IMR-90 (cell line): ENCODE measurements at regions not wholly inside any gene's neighbourhood (a gene's known extent, or its start where the extent isn't known, plus 50 kb on each side); places are given as distances from the start of the nearest gene placed in this dataset.

Experiments used
- ATAC-seq: fragments of 200-7000 bp; cut with Tn5 transposase; 2 replicates; pipeline ENCODE4 v1.9.1; 2020; ENCODE audit warnings: low read depth, mild to moderate bottlenecking, moderate library complexity
- BruUV-seq: library from RNA; stranded (reverse); fragments of 400-500 nt; replicated peaks from 2 replicates; lab custom pipeline; 2021; lab: Mats Ljungman, UMichigan
- CTCF ChIA-PET: fragments of 300-600 bp; formaldehyde crosslinking; extraction: SDS; loops from one replicate; lab custom pipeline; 2021; ENCODE audit warnings: antibody characterized with exemption; lab: Yijun Ruan, JAX
- POLR2A ChIA-PET: fragments of 300-600 bp; sonication (Branson Sonifier 250); formaldehyde crosslinking; loops from one replicate; lab custom pipeline; 2022; ENCODE audit warnings: antibody characterized with exemption; ENCODE audit not compliant: unreplicated experiment; lab: Charles Lee
- DNase-seq: peaks from one replicate; pipeline ENCODE4 v3.0.0; 2013
- H2AFZ ChIP-seq: replicated peaks from 2 replicates; pipeline ENCODE3; 2013; ENCODE audit warnings: low read length, mild to moderate bottlenecking; ENCODE audit not compliant: poor library complexity
- H2AK5ac ChIP-seq: 2 replicates; pipeline ENCODE4 v1.6.1; 2013; ENCODE audit warnings: low read depth, low read length, inconsistent platforms
- H2AK9ac ChIP-seq: replicated peaks from 2 replicates; pipeline ENCODE3; 2013; ENCODE audit warnings: mild to moderate bottlenecking, low read depth, low read length, moderate library complexity; ENCODE audit not compliant: poor library complexity
- H2BK120ac ChIP-seq: 2 replicates; pipeline ENCODE4 v1.6.1; 2013; ENCODE audit warnings: low read depth, low read length, inconsistent platforms
- H2BK15ac ChIP-seq: 3 replicates; pipeline ENCODE4 v1.6.1; 2013; ENCODE audit warnings: low read depth, low read length, inconsistent platforms
- H2BK20ac ChIP-seq: 2 replicates; pipeline ENCODE4 v1.6.1; 2013; ENCODE audit warnings: low read depth, mild to moderate bottlenecking, inconsistent platforms, low read length, moderate library complexity
- H2BK5ac ChIP-seq: 2 replicates; pipeline ENCODE4 v1.6.1; 2013; ENCODE audit warnings: mild to moderate bottlenecking, low read depth, low read length, inconsistent platforms; ENCODE audit not compliant: poor library complexity, severe bottlenecking
- H3K14ac ChIP-seq: replicated peaks from 2 replicates; pipeline ENCODE4 v1.6.1; 2013; ENCODE audit warnings: low read depth, low read length, inconsistent platforms
- H3K18ac ChIP-seq: 2 replicates; pipeline ENCODE4 v1.6.1; 2013; ENCODE audit warnings: low read depth, low read length, control low read depth
- H3K23ac ChIP-seq: 2 replicates; pipeline ENCODE4 v1.6.1; 2013; ENCODE audit warnings: low read depth, low read length, inconsistent platforms
- H3K27ac ChIP-seq: 2 replicates; pipeline ENCODE4 v1.5.1; 2013; ENCODE audit warnings: mild to moderate bottlenecking, control low read depth, low read length; ENCODE audit not compliant: insufficient read depth
- H3K27me3 ChIP-seq: 2 replicates; pipeline ENCODE4 v1.6.1; 2013; ENCODE audit warnings: low read length; ENCODE audit not compliant: control insufficient read depth, insufficient read depth
- H3K36me3 ChIP-seq: 2 replicates; pipeline ENCODE4 v1.6.1; 2013; ENCODE audit warnings: low read length, mixed read lengths; ENCODE audit not compliant: control insufficient read depth, insufficient read depth
- H3K4ac ChIP-seq: 2 replicates; pipeline ENCODE4 v1.6.1; 2013; ENCODE audit warnings: low read depth, low read length, inconsistent platforms
- H3K4me1 ChIP-seq: 2 replicates; pipeline ENCODE4 v1.6.1; 2013; ENCODE audit warnings: low read length, mixed read lengths; ENCODE audit not compliant: control insufficient read depth, insufficient read depth
- H3K4me2 ChIP-seq: 2 replicates; pipeline ENCODE4 v1.6.1; 2013; ENCODE audit warnings: low read depth, mild to moderate bottlenecking, control low read depth, low read length, moderate library complexity
- H3K4me3 ChIP-seq: 2 replicates; pipeline ENCODE4 v1.5.1; 2013; ENCODE audit warnings: low read depth, mild to moderate bottlenecking, control low read depth, low read length, moderate library complexity; ENCODE audit not compliant: insufficient read depth
- H3K56ac ChIP-seq: 2 replicates; pipeline ENCODE4 v1.6.1; 2013; ENCODE audit warnings: low read length, inconsistent platforms; ENCODE audit not compliant: insufficient read depth; ENCODE audit errors: extremely low read depth
- H3K79me1 ChIP-seq, 2 experiments: 2 replicates each; pipeline ENCODE4 v1.6.1; 2013; ENCODE audit warnings: low read length in 2 of 2, inconsistent platforms in 1 of 2, low read depth in 1 of 2
- H3K9ac ChIP-seq: 2 replicates; pipeline ENCODE4 v1.6.1; 2013; ENCODE audit warnings: low read depth, low read length, control low read depth
- H3K9me1 ChIP-seq: 2 replicates; pipeline ENCODE4 v1.6.1; 2013; ENCODE audit warnings: low read length, inconsistent platforms; ENCODE audit not compliant: insufficient read depth
- H3K9me3 ChIP-seq: 2 replicates; pipeline ENCODE4 v1.6.1; 2013; ENCODE audit warnings: low read length; ENCODE audit not compliant: control insufficient read depth, insufficient read depth
- H4K20me1 ChIP-seq: 2 replicates; pipeline ENCODE4 v1.6.1; 2013; ENCODE audit warnings: low read length, inconsistent platforms; ENCODE audit not compliant: insufficient read depth
- H4K5ac ChIP-seq: 2 replicates; pipeline ENCODE4 v1.6.1; 2013; ENCODE audit warnings: mild to moderate bottlenecking, low read depth, low read length, control low read depth
- H4K8ac ChIP-seq, 2 experiments: 2 replicates each; pipeline ENCODE4 v1.6.1; 2013; ENCODE audit warnings: low read depth in 2 of 2, low read length in 2 of 2, control low read depth in 1 of 2, inconsistent platforms in 1 of 2
- H4K91ac ChIP-seq: 2 replicates; pipeline ENCODE4 v1.6.1; 2013; ENCODE audit warnings: low read depth, low read length, inconsistent platforms; ENCODE audit not compliant: insufficient read depth
- BHLHE40 ChIP-seq: fragments of 150-350 bp; IDR thresholded peaks from 2 replicates; pipeline ENCODE4 v1.6.1; 2016; ENCODE audit warnings: mild to moderate bottlenecking, low read depth, low read length
- CEBPB ChIP-seq: IDR thresholded peaks from 2 replicates; pipeline ENCODE4 v1.6.1; 2012; ENCODE audit warnings: low read depth, low read length, improper control_type of control experiment
- CHD1 ChIP-seq: IDR thresholded peaks from 2 replicates; pipeline ENCODE4 v1.6.1; 2012; ENCODE audit warnings: low read depth, low read length, improper control_type of control experiment
- FOS ChIP-seq: fragments of 150-350 bp; IDR thresholded peaks from 2 replicates; pipeline ENCODE4 v1.6.1; 2016; ENCODE audit warnings: low read depth, low read length
- MAZ ChIP-seq: IDR thresholded peaks from 2 replicates; pipeline ENCODE4 v1.6.1; 2012; ENCODE audit warnings: low read depth, mild to moderate bottlenecking, low read length, improper control_type of control experiment, moderate library complexity, borderline replicate concordance
- MXI1 ChIP-seq: IDR thresholded peaks from 2 replicates; pipeline ENCODE4 v1.6.1; 2012; ENCODE audit warnings: low read depth, mild to moderate bottlenecking, low read length, moderate library complexity, borderline replicate concordance
- NFE2L2 ChIP-seq: fragments of 150-350 bp; IDR thresholded peaks from 2 replicates; pipeline ENCODE4 v1.6.1; 2016; ENCODE audit warnings: low read depth, mild to moderate bottlenecking, low read length
- POLR2A ChIP-seq: IDR thresholded peaks from 2 replicates; pipeline ENCODE4 v1.6.1; 2012; ENCODE audit warnings: mild to moderate bottlenecking, low read depth, low read length
- RCOR1 ChIP-seq: IDR thresholded peaks from 2 replicates; pipeline ENCODE4 v1.6.1; 2012; ENCODE audit warnings: mild to moderate bottlenecking, low read length, improper control_type of control experiment; ENCODE audit not compliant: insufficient replicate concordance
- SMC3 ChIP-seq: fragments of 150-350 bp; IDR thresholded peaks from 2 replicates; pipeline ENCODE4 v1.6.1; 2016; ENCODE audit warnings: low read depth, mild to moderate bottlenecking, antibody characterized with exemption, low read length, moderate library complexity
- WGBS, 2 experiments: methylation state at CpG; one replicate each; pipeline versions ENCODE4 v1.1.5 to v1.1.7; 2013; ENCODE audit warnings: missing lambda C conversion rate in 2 of 2; ENCODE audit not compliant: insufficient read length in 1 of 2; ENCODE audit errors: extremely low coverage in 2 of 2; 5-methylcytosine and 5-hydroxymethylcytosine counted together
- dilution Hi-C: fragments of 300-500 bp; cut with HindIII; formaldehyde crosslinking; loops from one replicate; pipeline ENCODE4 v1.14.3; 2018; ENCODE audit warnings: low sequenced_read_pairs; ENCODE audit not compliant: unreplicated experiment
- in situ Hi-C: fragments of 300-500 bp; cut with MboI; formaldehyde crosslinking; loops from 3 replicates; pipeline ENCODE4 v1.14.3; 2019; ENCODE audit warnings: low sequenced_read_pairs, inconsistent platforms, mixed read lengths
- intact Hi-C: fragments of 100-400 bp; cut with micrococcal nuclease; formaldehyde crosslinking; loops from 2 replicates; pipeline ENCODE4 v1.10.0; 2022
- TF ChIP-seq, protein P1 (sequence below): conservative IDR thresholded peaks from 2 replicates; pipeline ENCODE4 v1.5.1; 2012; ENCODE audit warnings: mild to moderate bottlenecking, low read depth, low read length, improper control_type of control experiment

DNA sequence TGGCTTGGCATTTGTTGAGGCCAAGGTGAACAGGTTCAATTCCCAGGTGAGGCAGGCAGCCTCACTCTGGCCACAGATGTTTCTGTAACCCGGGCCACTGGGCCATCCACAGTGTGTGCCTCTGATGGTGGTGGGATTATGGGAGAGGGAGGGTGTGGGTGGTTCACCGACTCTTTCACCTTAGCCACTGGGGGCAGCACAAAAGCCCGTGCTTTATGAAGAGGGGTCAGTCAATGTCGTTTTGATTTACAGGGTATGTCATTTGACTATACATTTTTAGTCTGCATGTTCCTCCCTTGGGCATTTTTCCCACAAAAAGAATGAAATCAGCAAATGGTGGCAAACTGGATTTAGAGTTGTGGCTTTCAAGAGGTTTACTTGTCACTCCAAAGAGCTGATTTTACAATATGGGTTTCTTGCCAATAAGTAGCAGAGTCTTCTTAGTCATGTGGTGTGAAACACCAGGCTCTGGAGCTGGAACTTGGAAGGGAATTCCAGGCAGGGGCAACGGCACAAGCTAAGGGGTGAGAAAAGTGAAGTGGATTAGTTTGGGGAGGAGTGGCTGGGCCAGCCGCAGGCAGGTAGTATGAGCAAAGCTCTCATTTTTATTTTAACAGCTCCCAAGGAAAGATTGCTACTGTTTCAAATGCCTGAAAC is 217.8 kb upstream of the ZBED5 start:
- no peak overlapping the region for H4K91ac ChIP-seq
- no peak overlapping the region for H2AK9ac ChIP-seq
- no peak overlapping the region for H2AK5ac ChIP-seq
- H2BK15ac ChIP-seq = no peak overlapping the region
- no peaks in the 10 kb centered on the region for H3K9me3 ChIP-seq
- no peaks in the 10 kb centered on the region for H3K79me1 ChIP-seq
- H3K27ac ChIP-seq = no peak overlapping the region
- H3K4me2 ChIP-seq = no peak overlapping the region
- no peak overlapping the region for H4K8ac ChIP-seq
- intact Hi-C loops (loop anchor here (5.0 kb wide), 1 partner anchor 143 kb away; no protein-coding TSS in a partner anchor), dilution Hi-C loops (no loop called here), in situ Hi-C loops (no loop called here)
- no peak overlapping the region for H3K56ac ChIP-seq
- H2BK20ac ChIP-seq = no peak overlapping the region
- H3K18ac ChIP-seq = no peak overlapping the region
- DNase-seq (no peak), ATAC-seq (no peak)
- H4K5ac ChIP-seq = no peak overlapping the region
- H4K20me1 ChIP-seq = no peaks in the 10 kb centered on the region; the same call in 1 of the 2 replicates
- ChIA-PET CTCF (interaction anchor here (0.8 to 1.6 kb wide), 4 partner anchors 17 to 572 kb away, joined by 3 to 5 read pairs (median 3); no protein-coding TSS in a partner anchor), POLR2A (no interaction called here)
- no peak overlapping the region for H2AFZ ChIP-seq
- no CpG with 5 or more reads among the region's 6 CpGs for WGBS, 2 experiments
- TF ChIP-seq, protein P1, sequence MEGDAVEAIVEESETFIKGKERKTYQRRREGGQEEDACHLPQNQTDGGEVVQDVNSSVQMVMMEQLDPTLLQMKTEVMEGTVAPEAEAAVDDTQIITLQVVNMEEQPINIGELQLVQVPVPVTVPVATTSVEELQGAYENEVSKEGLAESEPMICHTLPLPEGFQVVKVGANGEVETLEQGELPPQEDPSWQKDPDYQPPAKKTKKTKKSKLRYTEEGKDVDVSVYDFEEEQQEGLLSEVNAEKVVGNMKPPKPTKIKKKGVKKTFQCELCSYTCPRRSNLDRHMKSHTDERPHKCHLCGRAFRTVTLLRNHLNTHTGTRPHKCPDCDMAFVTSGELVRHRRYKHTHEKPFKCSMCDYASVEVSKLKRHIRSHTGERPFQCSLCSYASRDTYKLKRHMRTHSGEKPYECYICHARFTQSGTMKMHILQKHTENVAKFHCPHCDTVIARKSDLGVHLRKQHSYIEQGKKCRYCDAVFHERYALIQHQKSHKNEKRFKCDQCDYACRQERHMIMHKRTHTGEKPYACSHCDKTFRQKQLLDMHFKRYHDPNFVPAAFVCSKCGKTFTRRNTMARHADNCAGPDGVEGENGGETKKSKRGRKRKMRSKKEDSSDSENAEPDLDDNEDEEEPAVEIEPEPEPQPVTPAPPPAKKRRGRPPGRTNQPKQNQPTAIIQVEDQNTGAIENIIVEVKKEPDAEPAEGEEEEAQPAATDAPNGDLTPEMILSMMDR = no peak
- TF ChIP-seq POLR2A (no peak), SMC3 (no peak), MXI1 (no peak), CEBPB (no peak), MAZ (no peak), NFE2L2 (no peak), FOS (no peak), CHD1 (no peak), RCOR1 (no peak), BHLHE40 (no peak)
- no peak overlapping the region for H3K4ac ChIP-seq
- no peaks in the 10 kb centered on the region for H3K9me1 ChIP-seq
- no TSS peak for BruUV-seq
- no peaks in the 10 kb centered on the region for H3K36me3 ChIP-seq
- H3K14ac ChIP-seq = no peak overlapping the region
- H3K4me3 ChIP-seq = no peak overlapping the region
- H3K27me3 ChIP-seq = peaks cover 71% of the 10 kb centered on the region
- H2BK120ac ChIP-seq = no peak overlapping the region
- H2BK5ac ChIP-seq = no peak overlapping the region
- H3K23ac ChIP-seq = no peak overlapping the region
- no peaks in the 10 kb centered on the region for H3K4me1 ChIP-seq
- no peak overlapping the region for H3K9ac ChIP-seq
